ENCODE measurements at regions not wholly inside any gene's neighbourhood (a gene's known extent, or its start where the extent isn't known, plus 50 kb on each side); places are given as distances from the start of the nearest gene placed in this dataset.

- TF ChIP-seq ELF1 (IDR thresholded peaks at IDR 0.05): no peak
- no peak for TF ChIP-seq YY1 (IDR thresholded peaks at IDR 0.05; ENCODE audit: low read depth)
- no peak for TF ChIP-seq PBX3 (IDR thresholded peaks at IDR 0.05)
- no peak for TF ChIP-seq FOSL2 (IDR thresholded peaks at IDR 0.05; ENCODE audit: borderline replicate concordance, low read depth)
- TF ChIP-seq RAD21 (IDR thresholded peaks at IDR 0.05; ENCODE audit: low read length): no peak
- no peak for TF ChIP-seq RCOR1 (IDR thresholded peaks at IDR 0.05; ENCODE audit: low read length)
- no peak for TF ChIP-seq MXI1 (IDR thresholded peaks at IDR 0.05; ENCODE audit: low read depth, low read length)
- TF ChIP-seq JUND (IDR thresholded peaks at IDR 0.05): no peak
- TF ChIP-seq USF2 (IDR thresholded peaks at IDR 0.05; ENCODE audit: borderline replicate concordance, low read depth, low read length): no peak
Observed at GRCh38 chr3:180529778-180530177, 72.2 kb upstream of the TTC14 start (continued).

- no peaks in the 10 kb centered on the region for H3F3A ChIP-seq (replicated peaks; ENCODE audit: insufficient read depth)
- no peaks in the 10 kb centered on the region for H3K79me2 ChIP-seq (ENCODE audit: insufficient read depth)
- H3K36me3 ChIP-seq (replicated peaks in 1 of 2; ENCODE audit: control insufficient read depth in 1 of 2, insufficient read depth in 2 of 2, low read length in 1 of 2): no peaks in the 10 kb centered on the region
- ChIA-PET POLR2A (no interaction called here), CTCF (no interaction called here)
- no peak overlapping the region for H3K9ac ChIP-seq
- H3K4me3 ChIP-seq (ENCODE audit: low read depth in 2 of 2, low read length in 1 of 2): no peak overlapping the region
- DNase-seq: no peak
- H2AFZ ChIP-seq (ENCODE audit: low read depth): no peak overlapping the region
- H3K27me3 ChIP-seq (ENCODE audit: insufficient read depth): no peaks in the 10 kb centered on the region
- H3K9me3 ChIP-seq: no peaks in the 10 kb centered on the region
- no peak overlapping the region for H3K4me2 ChIP-seq
- TF ChIP-seq FOXJ3 (CRISPR knock-in tag; IDR thresholded peaks at IDR 0.05) (no peak), EP300 (IDR thresholded peaks at IDR 0.05; ENCODE audit: borderline replicate concordance in 1 of 2, low read depth in 1 of 2, low read length in 1 of 2) (no peak), MAX (IDR thresholded peaks at IDR 0.05; ENCODE audit: low read depth) (no peak)
- no peaks in the 10 kb centered on the region for H4K20me1 ChIP-seq (ENCODE audit: insufficient read depth)
- no peaks in the 10 kb centered on the region for H3K9me2 ChIP-seq
- no peaks in the 10 kb centered on the region for H3K4me1 ChIP-seq (ENCODE audit: control insufficient read depth in 1 of 2, insufficient read depth in 2 of 2, low read depth in 1 of 2, low read length in 1 of 2)
- no peak overlapping the region for H3K27ac ChIP-seq (ENCODE audit: low read depth in 2 of 2, low read length in 1 of 2)
Observed at GRCh38 chr3:180530276-180530675, 71.7 kb upstream of the TTC14 start.

- 0% methylated on average over 3 of the region's 10 CpGs for WGBS (ENCODE audit: low lambda C conversion rate)
- Histone ChIP-seq H3K79me2 (ENCODE audit: insufficient read depth) (no peaks in the 10 kb centered on the region), H3F3A (replicated peaks; ENCODE audit: insufficient read depth) (no peaks in the 10 kb centered on the region), H3K27ac (ENCODE audit: low read depth in 2 of 2, low read length in 1 of 2) (no peak overlapping the region), H3K9me2 (no peaks in the 10 kb centered on the region), H3K4me1 (ENCODE audit: control insufficient read depth in 1 of 2, insufficient read depth in 2 of 2, low read depth in 1 of 2, low read length in 1 of 2) (no peaks in the 10 kb centered on the region), H3K9ac (no peak overlapping the region), H2AFZ (ENCODE audit: low read depth) (no peak overlapping the region), H3K4me2 (no peak overlapping the region), H4K20me1 (ENCODE audit: insufficient read depth) (no peaks in the 10 kb centered on the region), H3K4me3 (ENCODE audit: low read depth in 2 of 2, low read length in 1 of 2) (no peak overlapping the region), H3K9me3 (no peaks in the 10 kb centered on the region), H3K27me3 (ENCODE audit: insufficient read depth) (no peaks in the 10 kb centered on the region), H3K36me3 (replicated peaks in 1 of 2; ENCODE audit: control insufficient read depth in 1 of 2, insufficient read depth in 2 of 2, low read length in 1 of 2) (no peaks in the 10 kb centered on the region)
- TF ChIP-seq TEAD4 (IDR thresholded peaks at IDR 0.05; ENCODE audit: borderline replicate concordance, insufficient read depth) (no peak), CHD2 (IDR thresholded peaks at IDR 0.05; ENCODE audit: low read length, partially characterized antibody) (no peak), GATA2 (CRISPR knock-in tag; IDR thresholded peaks at IDR 0.05) (no peak), FOXM1 (IDR thresholded peaks at IDR 0.05; ENCODE audit: low read depth) (no peak), USF2 (IDR thresholded peaks at IDR 0.05; ENCODE audit: borderline replicate concordance, low read depth, low read length) (no peak), CTCF (IDR thresholded peaks at IDR 0.05) (no peak), MAX (IDR thresholded peaks at IDR 0.05; ENCODE audit: low read depth) (no peak), GABPA (IDR thresholded peaks at IDR 0.05; ENCODE audit: low read depth) (no peak)
- ChIA-PET CTCF (no interaction called here), POLR2A (no interaction called here)
- DNase-seq: no peak
Observed at GRCh38 chr3:180531303-180532278, 70.4 kb upstream of the TTC14 start.

Measured in SK-N-SH (cell line).